ENCODE measurements at regions not wholly inside any gene's neighbourhood (a gene's known extent, or its start where the extent isn't known, plus 50 kb on each side); places are given as distances from the start of the nearest gene placed in this dataset.

- no peak for DNase-seq
- H3K27ac ChIP-seq = no peak overlapping the region
- TF ChIP-seq CTCF (IDR thresholded peaks at IDR 0.05) = no peak
- intact Hi-C loops (cut with DNase I; ENCODE audit: low total_unique reads) = no loop called here
- H3K36me3 ChIP-seq = no peaks in the 10 kb centered on the region
- no peak overlapping the region for H3K4me3 ChIP-seq
- H3K9me3 ChIP-seq = no peaks in the 10 kb centered on the region
- no peaks in the 10 kb centered on the region for H3K4me1 ChIP-seq
- H3K27me3 ChIP-seq = no peaks in the 10 kb centered on the region
Observed at GRCh38 chr2:175624211-175624761, 377.8 kb downstream of the LNPK start.

- no peak overlapping the region for H3K4me3 ChIP-seq
- TF ChIP-seq CTCF (IDR thresholded peaks at IDR 0.05) = no peak
- no peaks in the 10 kb centered on the region for H3K4me1 ChIP-seq
Observed at GRCh38 chr2:175621821-175622220, 380.2 kb downstream of the LNPK start.

GRCh38 chr2:175620106-175620505 lies 382.0 kb downstream of the LNPK start:
- H3K9me3 ChIP-seq = no peaks in the 10 kb centered on the region
- TF ChIP-seq CTCF (IDR thresholded peaks at IDR 0.05) = no peak
- DNase-seq = no peak
- intact Hi-C loops (cut with DNase I; ENCODE audit: low total_unique reads) = no loop called here
- no peak overlapping the region for H3K27ac ChIP-seq
- H3K27me3 ChIP-seq = no peaks in the 10 kb centered on the region
- no peaks in the 10 kb centered on the region for H3K36me3 ChIP-seq
- no peaks in the 10 kb centered on the region for H3K4me1 ChIP-seq
- H3K4me3 ChIP-seq = no peak overlapping the region

More at GRCh38 chr2:175621821-175622220, 380.2 kb downstream of the LNPK start:
- intact Hi-C loops (cut with DNase I; ENCODE audit: low total_unique reads) = no loop called here
- Histone ChIP-seq H3K27me3 (no peaks in the 10 kb centered on the region), H3K36me3 (no peaks in the 10 kb centered on the region), H3K27ac (no peak overlapping the region), H3K9me3 (no peaks in the 10 kb centered on the region)
- DNase-seq = no peak

- no peak for DNase-seq
- intact Hi-C loops (cut with DNase I; ENCODE audit: low total_unique reads) = no loop called here
Observed at GRCh38 chr2:175619179-175620045, 382.7 kb downstream of the LNPK start.

GRCh38 chr2:175612280-175612679 lies 389.8 kb downstream of the LNPK start:
- H3K27ac ChIP-seq = no peak overlapping the region
- H3K4me1 ChIP-seq = no peaks in the 10 kb centered on the region
- H3K4me3 ChIP-seq = no peak overlapping the region
- H3K36me3 ChIP-seq = no peaks in the 10 kb centered on the region
- no peaks in the 10 kb centered on the region for H3K9me3 ChIP-seq
- DNase-seq = no peak
- no peak for TF ChIP-seq CTCF (IDR thresholded peaks at IDR 0.05)
- intact Hi-C loops (cut with DNase I; ENCODE audit: low total_unique reads) = no loop called here
- H3K27me3 ChIP-seq = no peaks in the 10 kb centered on the region

More at GRCh38 chr2:175619179-175620045, 382.7 kb downstream of the LNPK start:
- Histone ChIP-seq H3K27ac (no peak overlapping the region), H3K4me3 (no peak overlapping the region), H3K27me3 (no peaks in the 10 kb centered on the region), H3K36me3 (no peaks in the 10 kb centered on the region), H3K9me3 (no peaks in the 10 kb centered on the region), H3K4me1 (no peaks in the 10 kb centered on the region)
- no peak for TF ChIP-seq CTCF (IDR thresholded peaks at IDR 0.05)

Data from tibial artery (tissue), 4 donors.